ENCODE measurements at regions not wholly inside any gene's neighbourhood (a gene's known extent, or its start where the extent isn't known, plus 50 kb on each side); places are given as distances from the start of the nearest gene placed in this dataset.

GRCh38 chrX:45850775-45851433, 650.2 kb upstream of the DIPK2B start:
- TF ChIP-seq, protein P1, sequence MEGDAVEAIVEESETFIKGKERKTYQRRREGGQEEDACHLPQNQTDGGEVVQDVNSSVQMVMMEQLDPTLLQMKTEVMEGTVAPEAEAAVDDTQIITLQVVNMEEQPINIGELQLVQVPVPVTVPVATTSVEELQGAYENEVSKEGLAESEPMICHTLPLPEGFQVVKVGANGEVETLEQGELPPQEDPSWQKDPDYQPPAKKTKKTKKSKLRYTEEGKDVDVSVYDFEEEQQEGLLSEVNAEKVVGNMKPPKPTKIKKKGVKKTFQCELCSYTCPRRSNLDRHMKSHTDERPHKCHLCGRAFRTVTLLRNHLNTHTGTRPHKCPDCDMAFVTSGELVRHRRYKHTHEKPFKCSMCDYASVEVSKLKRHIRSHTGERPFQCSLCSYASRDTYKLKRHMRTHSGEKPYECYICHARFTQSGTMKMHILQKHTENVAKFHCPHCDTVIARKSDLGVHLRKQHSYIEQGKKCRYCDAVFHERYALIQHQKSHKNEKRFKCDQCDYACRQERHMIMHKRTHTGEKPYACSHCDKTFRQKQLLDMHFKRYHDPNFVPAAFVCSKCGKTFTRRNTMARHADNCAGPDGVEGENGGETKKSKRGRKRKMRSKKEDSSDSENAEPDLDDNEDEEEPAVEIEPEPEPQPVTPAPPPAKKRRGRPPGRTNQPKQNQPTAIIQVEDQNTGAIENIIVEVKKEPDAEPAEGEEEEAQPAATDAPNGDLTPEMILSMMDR (IDR thresholded peaks at IDR 0.05; ENCODE audit: borderline replicate concordance, extremely low read depth, low read length, poor library complexity, severe bottlenecking) = no peak
- TF ChIP-seq EZH2 (IDR thresholded peaks at IDR 0.05; ENCODE audit: borderline replicate concordance, low read depth, low read length, severe bottlenecking) = no peak
